ENCODE measurements at regions not wholly inside any gene's neighbourhood (a gene's known extent, or its start where the extent isn't known, plus 50 kb on each side); places are given as distances from the start of the nearest gene placed in this dataset.

- in situ Hi-C loops (cut with HindIII; ENCODE audit: low sequenced_read_pairs) = no loop called here
These were observed 234.4 kb upstream of the MPDZ start for GRCh38 chr9:13513716-13514444.

- in situ Hi-C loops (cut with HindIII; ENCODE audit: low sequenced_read_pairs) = no loop called here
These were observed 233.8 kb upstream of the MPDZ start for GRCh38 chr9:13513286-13513685.

- in situ Hi-C loops (cut with HindIII; ENCODE audit: low sequenced_read_pairs) = no loop called here
These were observed 229.2 kb upstream of the MPDZ start for GRCh38 chr9:13508681-13509080.

GRCh38 chr9:13508086-13508485 lies 228.6 kb upstream of the MPDZ start:
- in situ Hi-C loops (cut with HindIII; ENCODE audit: low sequenced_read_pairs) = no loop called here

GRCh38 chr9:13505797-13506196 lies 226.3 kb upstream of the MPDZ start:
- in situ Hi-C loops (cut with HindIII; ENCODE audit: low sequenced_read_pairs) = no loop called here

GRCh38 chr9:13503599-13503998 lies 224.1 kb upstream of the MPDZ start:
- in situ Hi-C loops (cut with HindIII; ENCODE audit: low sequenced_read_pairs) = no loop called here

GRCh38 chr9:13502484-13502883 lies 223.0 kb upstream of the MPDZ start:
- in situ Hi-C loops (cut with HindIII; ENCODE audit: low sequenced_read_pairs) = no loop called here

- in situ Hi-C loops (cut with HindIII; ENCODE audit: low sequenced_read_pairs) = no loop called here
These were observed 221.5 kb upstream of the MPDZ start for GRCh38 chr9:13501018-13501417.

- in situ Hi-C loops (cut with HindIII; ENCODE audit: low sequenced_read_pairs) = no loop called here
These were observed 220.5 kb upstream of the MPDZ start for GRCh38 chr9:13500034-13500433.

DNA sequence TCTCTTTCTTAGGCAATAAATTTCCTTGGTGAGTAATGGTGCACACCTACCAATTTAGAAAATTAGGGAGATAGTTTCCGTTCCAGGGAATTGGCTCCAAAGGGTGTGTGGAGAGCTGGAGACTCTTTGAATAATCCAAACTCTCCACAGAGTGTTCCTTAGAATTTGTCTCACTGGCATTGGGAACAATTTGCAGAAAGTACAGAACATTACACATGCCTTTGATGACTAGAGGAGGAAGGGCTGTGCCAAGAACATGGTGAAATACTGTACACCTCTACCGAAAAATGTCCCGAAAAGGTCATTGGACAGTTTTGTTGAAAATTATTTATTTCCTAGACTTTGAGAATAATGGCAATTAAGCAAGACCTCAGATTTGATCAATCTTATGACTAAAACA lies 214.2 kb upstream of the MPDZ start:
- in situ Hi-C loops (cut with HindIII; ENCODE audit: low sequenced_read_pairs) = no loop called here

DNA sequence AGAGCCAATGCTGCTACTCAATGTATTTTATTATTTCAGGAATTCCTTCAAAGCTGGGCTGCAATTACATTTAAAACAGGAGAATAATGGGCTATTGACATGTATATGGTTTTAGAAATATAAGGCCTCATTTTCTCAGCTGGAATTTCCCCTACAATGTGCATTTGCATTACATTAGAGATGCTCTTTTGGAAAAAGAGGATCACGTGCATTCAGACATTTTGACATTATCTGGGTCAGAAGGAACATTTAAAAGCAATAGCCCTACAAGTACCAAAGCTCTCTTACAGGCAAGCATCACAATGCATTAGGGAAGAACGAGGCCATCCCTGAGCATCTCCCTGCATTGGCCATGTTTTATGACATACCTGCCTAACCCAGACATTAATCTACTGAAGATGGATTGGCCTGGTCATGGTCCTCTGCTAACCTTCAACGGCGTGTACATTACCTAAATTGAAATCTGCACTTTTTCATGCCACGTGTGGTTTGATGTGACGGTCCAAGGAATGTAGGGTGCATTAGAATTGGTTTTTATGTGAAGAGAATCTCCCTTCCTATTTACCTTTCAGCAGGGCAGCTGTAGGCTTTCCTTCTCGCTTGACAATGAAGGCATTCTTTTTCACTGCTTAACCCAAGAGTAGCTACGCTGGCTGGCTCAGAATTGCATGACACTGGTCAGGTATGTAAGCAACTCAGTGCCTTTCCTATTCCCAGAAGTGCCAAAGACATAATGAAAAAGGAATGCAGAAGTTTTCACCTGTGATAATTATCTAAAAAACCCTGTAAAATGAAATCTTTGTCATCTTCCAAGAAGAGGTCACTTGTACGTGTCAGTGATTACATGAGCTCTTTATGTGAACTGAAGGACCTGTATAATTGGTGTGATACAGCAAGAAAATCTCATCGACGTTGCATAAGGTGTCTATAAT lies 212.3 kb upstream of the MPDZ start:
- in situ Hi-C loops (cut with HindIII; ENCODE audit: low sequenced_read_pairs) = no loop called here

DNA sequence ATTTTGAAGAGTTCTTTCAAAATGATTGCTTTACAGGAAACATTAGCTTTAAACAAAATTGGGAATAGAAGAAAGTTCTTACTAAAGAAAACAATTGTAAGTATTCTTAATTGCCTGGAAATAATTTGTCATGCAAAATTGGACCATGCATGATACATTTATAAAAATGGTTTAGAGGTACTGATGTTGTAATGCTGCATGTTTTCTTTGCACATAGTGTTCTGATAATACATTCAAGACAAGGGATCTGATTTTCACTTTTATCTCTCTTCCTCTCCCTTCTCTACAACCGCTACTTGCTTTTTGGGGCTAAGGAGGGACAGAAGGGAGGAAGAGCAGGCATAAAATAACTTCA lies 211.6 kb upstream of the MPDZ start:
- in situ Hi-C loops (cut with HindIII; ENCODE audit: low sequenced_read_pairs) = no loop called here

DNA sequence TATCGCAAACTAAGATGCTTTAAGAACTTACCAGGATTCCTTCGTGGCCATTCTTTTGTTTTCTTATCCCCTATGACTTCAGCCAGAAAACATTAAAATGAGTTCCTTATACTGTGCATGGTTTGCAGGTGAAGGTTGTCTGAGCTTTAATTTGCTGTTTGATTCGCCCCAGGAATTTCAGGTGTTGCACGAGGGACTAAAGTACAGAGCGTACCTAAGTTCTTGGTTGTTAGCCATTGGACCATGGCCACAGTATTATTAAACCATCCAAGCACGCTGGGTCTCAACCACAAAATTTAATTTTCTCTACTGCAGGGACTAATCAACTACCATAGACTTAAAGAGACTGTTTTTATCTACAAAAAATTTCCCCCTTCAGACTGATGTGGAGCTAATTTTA lies 208.4 kb upstream of the MPDZ start:
- in situ Hi-C loops (cut with HindIII; ENCODE audit: low sequenced_read_pairs) = no loop called here

- in situ Hi-C loops (cut with HindIII; ENCODE audit: low sequenced_read_pairs) = no loop called here
These were observed 208.0 kb upstream of the MPDZ start for GRCh38 chr9:13487498-13487897.

DNA sequence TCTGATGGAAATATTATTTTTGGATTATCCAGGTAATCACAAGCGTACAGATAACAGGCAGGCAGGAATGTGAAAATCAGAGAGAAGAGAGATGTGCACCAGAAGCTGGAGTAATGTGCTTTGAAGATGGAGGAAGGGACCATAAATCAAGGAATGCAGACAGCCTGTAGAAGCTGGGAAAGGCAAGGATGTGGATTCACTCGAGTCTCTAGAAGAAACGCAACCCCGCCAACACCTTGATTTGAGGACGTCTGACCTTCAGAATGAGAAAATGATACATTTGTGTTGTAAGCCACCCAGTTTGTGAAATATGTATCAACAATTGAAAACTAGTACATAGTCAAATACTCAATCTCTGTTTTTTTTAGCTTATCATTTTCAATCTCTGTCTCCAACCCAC lies 207.6 kb upstream of the MPDZ start:
- in situ Hi-C loops (cut with HindIII; ENCODE audit: low sequenced_read_pairs) = no loop called here

DNA sequence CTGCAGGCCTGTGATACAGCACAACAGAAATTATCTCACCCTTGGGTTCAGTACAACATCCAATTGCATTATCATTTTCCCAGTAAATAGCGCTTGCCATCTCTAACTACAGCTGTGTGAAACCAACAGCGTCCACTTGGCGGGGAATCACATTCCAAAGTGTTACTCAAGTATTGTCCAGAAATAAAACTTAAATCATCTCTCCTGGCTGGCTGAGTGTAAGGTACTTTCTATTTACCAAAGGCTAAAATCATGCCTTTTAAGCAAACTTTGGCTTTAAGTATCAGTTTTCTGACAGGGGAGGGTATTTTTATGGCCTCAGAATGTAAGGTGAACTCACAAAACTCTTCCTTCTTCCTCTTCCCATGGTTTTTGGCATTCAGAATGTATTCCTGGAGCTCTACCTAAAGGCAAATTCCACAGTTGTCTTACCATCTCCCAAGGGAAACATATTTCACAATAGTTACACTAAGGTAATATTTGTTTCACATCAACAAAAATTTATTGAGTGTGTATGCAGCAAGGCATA lies 205.6 kb upstream of the MPDZ start:
- in situ Hi-C loops (cut with HindIII; ENCODE audit: low sequenced_read_pairs) = no loop called here

DNA sequence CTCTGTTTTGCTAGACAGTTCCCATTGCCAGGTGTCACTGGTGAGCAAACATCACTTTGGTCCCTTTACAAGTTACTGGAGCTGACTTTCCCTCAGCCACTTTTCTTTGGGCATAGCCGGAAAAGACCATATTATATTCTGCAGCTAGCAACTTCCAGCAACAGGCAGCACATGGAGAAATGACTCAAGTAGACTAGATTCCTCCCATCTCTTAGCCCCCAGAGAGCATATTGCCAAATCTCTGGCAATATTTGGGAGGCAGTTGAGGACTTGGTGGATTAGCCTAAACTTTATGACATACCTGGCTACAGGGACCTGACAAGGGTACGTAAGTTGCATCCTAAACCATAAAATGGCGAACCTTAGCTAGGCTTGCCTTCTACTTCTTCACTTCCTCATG lies 204.7 kb upstream of the MPDZ start:
- in situ Hi-C loops (cut with HindIII; ENCODE audit: low sequenced_read_pairs) = no loop called here

DNA sequence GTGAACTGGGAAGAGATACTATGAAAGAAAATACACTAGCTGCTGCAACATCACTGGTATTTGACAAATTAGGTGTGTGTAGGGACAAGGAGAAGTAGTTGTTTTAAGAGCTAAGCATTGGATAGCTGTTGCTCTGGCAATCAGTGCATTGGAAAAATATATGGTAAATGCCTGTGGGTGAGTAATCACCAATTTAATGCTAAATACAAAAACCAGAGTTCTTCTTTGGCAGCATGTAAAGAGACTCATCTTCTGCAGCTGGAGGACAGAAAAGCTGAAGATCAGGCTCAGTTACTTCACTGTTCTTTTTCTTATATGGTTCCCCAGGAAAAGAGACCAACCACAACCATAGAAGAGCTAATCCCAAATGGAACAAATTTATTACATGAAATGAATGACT lies 201.8 kb upstream of the MPDZ start:
- in situ Hi-C loops (cut with HindIII; ENCODE audit: low sequenced_read_pairs) = no loop called here

- in situ Hi-C loops (cut with HindIII; ENCODE audit: low sequenced_read_pairs) = no loop called here
These were observed 201.2 kb upstream of the MPDZ start for GRCh38 chr9:13480693-13481092.

GRCh38 chr9:13479096-13479495 lies 199.6 kb upstream of the MPDZ start:
- in situ Hi-C loops (cut with HindIII; ENCODE audit: low sequenced_read_pairs) = no loop called here

DNA sequence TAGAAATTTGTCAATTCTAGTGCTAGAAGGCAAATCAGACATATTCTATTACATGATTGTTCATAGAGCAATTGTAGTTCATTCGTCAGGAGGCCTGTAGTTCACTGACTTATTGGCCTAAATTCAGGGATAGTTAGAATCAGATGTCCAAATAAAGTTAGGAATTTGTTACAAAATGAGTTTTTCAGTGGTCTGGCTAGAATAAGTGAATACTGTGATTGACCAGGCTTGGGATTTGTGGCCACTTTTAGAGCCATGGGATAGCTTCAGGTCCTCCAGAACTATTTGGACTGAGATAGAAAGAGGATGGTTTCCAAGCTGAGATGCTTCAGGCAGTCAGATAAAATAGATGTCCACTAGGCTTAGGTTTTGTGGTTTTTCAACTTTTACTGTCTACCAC lies 199.1 kb upstream of the MPDZ start:
- in situ Hi-C loops (cut with HindIII; ENCODE audit: low sequenced_read_pairs) = no loop called here

- in situ Hi-C loops (cut with HindIII; ENCODE audit: low sequenced_read_pairs) = no loop called here
These were observed 198.7 kb upstream of the MPDZ start for GRCh38 chr9:13478160-13478559.
